Liver (tissue), 3 donors: ENCODE measurements at regions not wholly inside any gene's neighbourhood (a gene's known extent, or its start where the extent isn't known, plus 50 kb on each side); places are given as distances from the start of the nearest gene placed in this dataset.

ENCODE experiments used
- CTCF ChIP-seq: fragments of 150-350 bp; IDR thresholded peaks from 2 replicates; pipeline ENCODE4 v1.5.1; 2017; ENCODE audit warnings: improper control_type of control experiment, low read depth, low read length; ENCODE audit not compliant: missing input control
- HNF4A ChIP-seq, 2 donors: conservative IDR thresholded peaks; 2 replicates each; pipeline ENCODE4 v1.6.1; 2016; ENCODE audit warnings: antibody characterized with exemption in 2 of 2, mild to moderate bottlenecking in 2 of 2
- RAD21 ChIP-seq, 2 donors: IDR thresholded peaks; 2 replicates each; pipeline ENCODE4 v1.6.1; 2016; ENCODE audit warnings: antibody characterized with exemption in 2 of 2, mild to moderate bottlenecking in 2 of 2
- donor health status: healthy.
- donor health status: healthy.

- TF ChIP-seq CTCF (no peak), HNF4A (conservative IDR thresholded peaks at IDR 0.05) (no peak), RAD21 (IDR thresholded peaks at IDR 0.05) (no peak)
These were observed 284.5 kb downstream of the IRX2 start for GRCh38 chr5:2466966-2467365.
